ENCODE measurements at regions not wholly inside any gene's neighbourhood (a gene's known extent, or its start where the extent isn't known, plus 50 kb on each side); places are given as distances from the start of the nearest gene placed in this dataset.
"Not testable (repeated sequence)": the region's sequence is repeated elsewhere in the genome, so short reads cannot be mapped to it uniquely, and the experiment has no call there.

DNA sequence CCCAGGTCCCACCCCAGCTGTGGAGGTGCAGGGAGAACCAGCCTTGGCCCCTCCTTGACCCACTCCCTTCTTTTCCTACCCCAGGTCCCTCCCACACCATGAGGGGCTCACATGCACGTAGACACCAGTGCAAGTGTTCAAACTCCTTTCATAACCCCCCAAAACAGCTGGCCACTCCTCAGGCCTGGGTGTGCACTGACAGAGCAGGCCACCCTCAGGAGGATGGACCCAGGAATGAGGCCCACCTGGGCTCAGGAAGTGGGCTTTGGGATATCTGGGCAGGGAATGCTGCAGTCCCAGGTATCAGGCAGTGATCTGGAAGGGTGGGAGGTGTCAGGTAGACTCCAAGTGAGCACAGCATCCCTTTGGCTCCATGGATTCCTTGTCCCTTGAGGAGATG lies 723.8 kb downstream of the MATN1 start:
- TF ChIP-seq YY1 (IDR thresholded peaks at IDR 0.05; ENCODE audit: insufficient read depth, insufficient read length) = no peak
- TF ChIP-seq ZNF274 (IDR thresholded peaks at IDR 0.05; ENCODE audit: low read depth, low read length) = no peak
- no peak for TF ChIP-seq SUZ12 (IDR thresholded peaks at IDR 0.05; ENCODE audit: extremely low read depth, insufficient read depth, insufficient read length)

GRCh38 chr1:29998686-29999085 lies 724.7 kb downstream of the MATN1 start:
- H3K9me3 ChIP-seq (ENCODE audit: insufficient read depth, low read length) = peaks cover 9% of the 10 kb centered on the region
- no peak overlapping the region for H3K9ac ChIP-seq (ENCODE audit: insufficient read length, low read depth)
- H3K4me3 ChIP-seq (ENCODE audit: insufficient read length, low read depth) = no peak overlapping the region
- no peaks in the 10 kb centered on the region for H3K27me3 ChIP-seq (ENCODE audit: insufficient read depth, insufficient read length)
- no peak for DNase-seq (ENCODE audit: low read depth, low spot score)
- TF ChIP-seq YY1 (IDR thresholded peaks at IDR 0.05; ENCODE audit: insufficient read depth, insufficient read length) = no peak
- no peak for TF ChIP-seq ZNF274 (IDR thresholded peaks at IDR 0.05; ENCODE audit: low read depth, low read length)
- TF ChIP-seq SUZ12 (IDR thresholded peaks at IDR 0.05; ENCODE audit: extremely low read depth, insufficient read depth, insufficient read length) = no peak
- peaks cover 20% of the 10 kb centered on the region for H3K4me1 ChIP-seq (ENCODE audit: insufficient read depth, insufficient read length)
- H3K36me3 ChIP-seq (ENCODE audit: insufficient read depth, insufficient read length, low read length) = no peaks in the 10 kb centered on the region

More for the DNA sequence above, 723.8 kb downstream of the MATN1 start:
- no peaks in the 10 kb centered on the region; the same call in 1 of the 2 replicates for H3K9me3 ChIP-seq (ENCODE audit: insufficient read depth, low read length)
- peaks cover 20% of the 10 kb centered on the region for H3K4me1 ChIP-seq (ENCODE audit: insufficient read depth, insufficient read length)
- H3K4me3 ChIP-seq (ENCODE audit: insufficient read length, low read depth) = no peak overlapping the region
- no peak for DNase-seq (ENCODE audit: low read depth, low spot score)
- no peak overlapping the region for H3K9ac ChIP-seq (ENCODE audit: insufficient read length, low read depth)
- no peaks in the 10 kb centered on the region for H3K36me3 ChIP-seq (ENCODE audit: insufficient read depth, insufficient read length, low read length)
- no peaks in the 10 kb centered on the region for H3K27me3 ChIP-seq (ENCODE audit: insufficient read depth, insufficient read length)

- H3K27me3 ChIP-seq (ENCODE audit: insufficient read depth, insufficient read length); H3K36me3 ChIP-seq (ENCODE audit: insufficient read depth, insufficient read length, low read length); H3K4me3 ChIP-seq (ENCODE audit: insufficient read length, low read depth); H3K9ac ChIP-seq (ENCODE audit: insufficient read length, low read depth); DNase-seq (ENCODE audit: low read depth, low spot score): not testable (repeated sequence)
- Histone ChIP-seq H3K4me1 (ENCODE audit: insufficient read depth, insufficient read length) (peaks cover 15% of the 10 kb centered on the region), H3K9me3 (ENCODE audit: insufficient read depth, low read length) (peaks cover 16% of the 10 kb centered on the region)
These were observed 725.6 kb downstream of the MATN1 start for GRCh38 chr1:29997818-29998217.

DNA sequence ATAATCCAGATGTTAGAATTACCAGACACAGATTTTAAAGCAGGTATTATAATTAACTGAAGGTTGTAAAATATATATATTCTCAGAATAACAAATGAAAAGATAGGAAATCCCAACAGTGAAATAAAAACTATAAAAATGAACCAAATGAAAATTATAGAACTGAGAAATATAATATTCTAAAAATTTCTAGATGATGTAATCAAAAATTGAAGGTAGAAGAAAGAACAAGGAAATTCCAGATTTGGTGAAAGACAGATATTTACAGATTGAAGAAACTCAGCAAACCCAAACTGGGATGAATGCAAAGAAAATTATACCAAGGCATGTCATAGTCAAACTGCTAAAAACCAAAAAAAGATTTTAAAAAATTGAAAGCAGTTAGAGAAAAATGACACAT lies 729.4 kb downstream of the MATN1 start:
- no peaks in the 10 kb centered on the region for H3K27me3 ChIP-seq (ENCODE audit: insufficient read depth, insufficient read length)
- DNase-seq (ENCODE audit: low read depth, low spot score) = no peak
- H3K4me3 ChIP-seq (ENCODE audit: insufficient read length, low read depth) = no peak overlapping the region
- TF ChIP-seq SUZ12 (IDR thresholded peaks at IDR 0.05; ENCODE audit: extremely low read depth, insufficient read depth, insufficient read length) (no peak), YY1 (IDR thresholded peaks at IDR 0.05; ENCODE audit: insufficient read depth, insufficient read length) (no peak), ZNF274 (IDR thresholded peaks at IDR 0.05; ENCODE audit: low read depth, low read length) (no peak)
- no peaks in the 10 kb centered on the region for H3K36me3 ChIP-seq (ENCODE audit: insufficient read depth, insufficient read length, low read length)
- H3K9me3 ChIP-seq (ENCODE audit: insufficient read depth, low read length) = peaks cover 16% of the 10 kb centered on the region
- peaks cover 3% of the 10 kb centered on the region for H3K4me1 ChIP-seq (ENCODE audit: insufficient read depth, insufficient read length)
- no peak overlapping the region for H3K9ac ChIP-seq (ENCODE audit: insufficient read length, low read depth)

DNA sequence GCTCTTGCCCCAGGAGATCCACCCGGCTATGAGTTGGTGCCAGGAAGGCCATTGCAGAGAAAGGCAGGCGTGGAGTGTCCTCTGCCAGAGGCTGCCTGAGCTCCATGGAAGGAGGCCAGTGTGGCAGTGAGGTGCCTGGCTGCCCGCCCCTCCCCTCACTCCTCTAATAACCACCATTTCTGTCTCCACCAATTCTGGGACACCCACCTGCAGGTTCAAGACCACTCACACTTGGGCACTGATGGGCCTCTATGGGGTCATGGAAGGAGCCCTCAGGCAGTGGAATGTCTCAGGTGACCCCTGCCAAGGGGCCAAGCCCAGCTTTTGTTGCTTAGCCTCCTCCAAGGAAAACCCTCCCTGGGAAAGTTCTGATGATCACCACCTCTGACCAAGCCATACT lies 731.6 kb downstream of the MATN1 start:
- Histone ChIP-seq H3K4me1 (ENCODE audit: insufficient read depth, insufficient read length) (peaks cover 3% of the 10 kb centered on the region), H3K9me3 (ENCODE audit: insufficient read depth, low read length) (peaks cover 16% of the 10 kb centered on the region), H3K27me3 (ENCODE audit: insufficient read depth, insufficient read length) (no peaks in the 10 kb centered on the region), H3K36me3 (ENCODE audit: insufficient read depth, insufficient read length, low read length) (no peaks in the 10 kb centered on the region), H3K9ac (ENCODE audit: insufficient read length, low read depth) (no peak overlapping the region), H3K4me3 (ENCODE audit: insufficient read length, low read depth) (no peak overlapping the region)
- TF ChIP-seq ZNF274 (IDR thresholded peaks at IDR 0.05; ENCODE audit: low read depth, low read length) (no peak), YY1 (IDR thresholded peaks at IDR 0.05; ENCODE audit: insufficient read depth, insufficient read length) (no peak), SUZ12 (IDR thresholded peaks at IDR 0.05; ENCODE audit: extremely low read depth, insufficient read depth, insufficient read length) (no peak)
- DNase-seq (ENCODE audit: low read depth, low spot score) = no peak

- Histone ChIP-seq H3K27me3 (ENCODE audit: insufficient read depth, insufficient read length) (no peaks in the 10 kb centered on the region), H3K9me3 (ENCODE audit: insufficient read depth, low read length) (peaks cover 16% of the 10 kb centered on the region), H3K36me3 (ENCODE audit: insufficient read depth, insufficient read length, low read length) (no peaks in the 10 kb centered on the region), H3K9ac (ENCODE audit: insufficient read length, low read depth) (no peak overlapping the region), H3K4me3 (ENCODE audit: insufficient read length, low read depth) (no peak overlapping the region), H3K4me1 (ENCODE audit: insufficient read depth, insufficient read length) (peaks cover 5% of the 10 kb centered on the region)
- no peak for TF ChIP-seq SUZ12 (IDR thresholded peaks at IDR 0.05; ENCODE audit: extremely low read depth, insufficient read depth, insufficient read length)
- TF ChIP-seq YY1 (IDR thresholded peaks at IDR 0.05; ENCODE audit: insufficient read depth, insufficient read length) = no peak
- no peak for TF ChIP-seq ZNF274 (IDR thresholded peaks at IDR 0.05; ENCODE audit: low read depth, low read length)
- no peak for DNase-seq (ENCODE audit: low read depth, low spot score)
These were observed 732.4 kb downstream of the MATN1 start for GRCh38 chr1:29991025-29991424.

DNA sequence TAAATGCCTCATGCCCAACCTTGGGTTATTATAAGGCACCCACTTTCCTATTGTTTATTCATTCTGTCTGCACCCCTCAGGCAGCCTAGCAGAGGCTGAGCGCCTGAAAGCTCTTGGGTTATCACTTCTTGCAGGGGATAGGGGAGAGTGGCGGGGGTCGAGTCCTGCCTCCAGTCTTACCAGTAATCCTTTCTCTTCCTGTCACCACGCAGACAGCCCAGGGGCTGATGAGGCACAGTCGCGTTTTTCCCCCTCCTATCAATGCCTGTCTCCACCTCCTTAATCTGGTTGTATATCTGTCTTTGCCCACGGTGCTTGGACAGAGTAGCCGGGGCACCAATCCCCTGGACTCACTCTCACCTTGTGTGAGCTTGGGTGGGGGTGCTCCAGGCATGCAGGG lies 733.1 kb downstream of the MATN1 start:
- Histone ChIP-seq H3K4me1 (ENCODE audit: insufficient read depth, insufficient read length) (peaks cover 5% of the 10 kb centered on the region), H3K36me3 (ENCODE audit: insufficient read depth, insufficient read length, low read length) (no peaks in the 10 kb centered on the region), H3K9ac (ENCODE audit: insufficient read length, low read depth) (no peak overlapping the region), H3K4me3 (ENCODE audit: insufficient read length, low read depth) (no peak overlapping the region), H3K9me3 (ENCODE audit: insufficient read depth, low read length) (peaks cover 16% of the 10 kb centered on the region), H3K27me3 (ENCODE audit: insufficient read depth, insufficient read length) (no peaks in the 10 kb centered on the region)
- DNase-seq (ENCODE audit: low read depth, low spot score) = no peak
- TF ChIP-seq SUZ12 (IDR thresholded peaks at IDR 0.05; ENCODE audit: extremely low read depth, insufficient read depth, insufficient read length) (no peak), ZNF274 (IDR thresholded peaks at IDR 0.05; ENCODE audit: low read depth, low read length) (no peak), YY1 (IDR thresholded peaks at IDR 0.05; ENCODE audit: insufficient read depth, insufficient read length) (no peak)

GRCh38 chr1:29986986-29987385 lies 736.4 kb downstream of the MATN1 start:
- Histone ChIP-seq H3K4me1 (ENCODE audit: insufficient read depth, insufficient read length) (peaks cover 15% of the 10 kb centered on the region), H3K9ac (ENCODE audit: insufficient read length, low read depth) (no peak overlapping the region), H3K9me3 (ENCODE audit: insufficient read depth, low read length) (peaks cover 13% of the 10 kb centered on the region; the same call in 1 of the 2 replicates), H3K27me3 (ENCODE audit: insufficient read depth, insufficient read length) (no peaks in the 10 kb centered on the region), H3K4me3 (ENCODE audit: insufficient read length, low read depth) (no peak overlapping the region), H3K36me3 (ENCODE audit: insufficient read depth, insufficient read length, low read length) (no peaks in the 10 kb centered on the region)
- no peak for DNase-seq (ENCODE audit: low read depth, low spot score)
- no peak for TF ChIP-seq YY1 (IDR thresholded peaks at IDR 0.05; ENCODE audit: insufficient read depth, insufficient read length)
- TF ChIP-seq SUZ12 (IDR thresholded peaks at IDR 0.05; ENCODE audit: extremely low read depth, insufficient read depth, insufficient read length) = no peak

Measured in NT2/D1 (cell line).